HG03064 (cell line): ENCODE measurements at regions not wholly inside any gene's neighbourhood (a gene's known extent, or its start where the extent isn't known, plus 50 kb on each side); places are given as distances from the start of the nearest gene placed in this dataset.

Source experiments
- ATAC-seq: cut with Tn5 transposase; IDR thresholded peaks from one replicate; pipeline ENCODE4 v1.9.1; 2021; ENCODE audit warnings: low read depth; ENCODE audit not compliant: unreplicated experiment

DNA sequence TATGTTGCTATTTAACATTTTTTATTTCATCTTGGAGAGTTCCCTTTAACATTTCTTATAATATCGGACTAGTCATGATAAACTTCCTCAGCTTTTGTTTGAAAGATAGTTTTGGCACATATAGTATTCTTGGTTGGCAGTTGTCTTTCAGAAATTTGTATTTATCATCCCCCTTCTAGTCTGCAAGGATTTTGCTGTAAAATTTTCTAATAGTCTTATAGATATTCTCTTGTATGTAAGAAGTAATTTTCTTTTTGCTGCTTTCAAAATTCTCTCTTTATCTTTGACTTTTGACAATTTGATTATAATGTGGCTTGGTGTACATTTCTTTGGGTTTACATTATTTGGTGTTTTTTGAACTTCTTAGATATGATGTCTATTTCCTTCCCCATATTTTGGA lies 116.0 kb upstream of the AVPR1A start:
- ATAC-seq: no peak

GRCh38 chr12:63264629-63265028 lies 113.6 kb upstream of the AVPR1A start:
- ATAC-seq: no peak

DNA sequence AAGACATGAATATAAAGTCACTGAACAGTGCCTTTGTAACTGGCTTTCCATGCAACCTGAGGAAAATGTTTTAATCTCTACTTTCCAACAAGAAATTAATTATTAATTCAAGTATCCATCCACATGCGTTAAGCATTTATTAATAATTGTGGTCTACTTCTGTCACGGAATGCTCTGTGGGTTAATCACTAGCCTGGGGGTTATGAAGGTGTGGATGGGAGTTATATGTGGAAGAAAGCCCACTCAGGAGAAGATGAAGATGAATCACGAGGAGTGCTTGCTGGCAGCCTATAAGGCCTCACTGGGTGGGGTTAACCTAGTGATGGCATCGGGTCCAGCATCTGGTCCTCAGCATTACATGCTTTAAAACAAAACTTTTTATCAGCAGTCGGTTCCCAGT lies 99.5 kb upstream of the AVPR1A start:
- no peak for ATAC-seq

DNA sequence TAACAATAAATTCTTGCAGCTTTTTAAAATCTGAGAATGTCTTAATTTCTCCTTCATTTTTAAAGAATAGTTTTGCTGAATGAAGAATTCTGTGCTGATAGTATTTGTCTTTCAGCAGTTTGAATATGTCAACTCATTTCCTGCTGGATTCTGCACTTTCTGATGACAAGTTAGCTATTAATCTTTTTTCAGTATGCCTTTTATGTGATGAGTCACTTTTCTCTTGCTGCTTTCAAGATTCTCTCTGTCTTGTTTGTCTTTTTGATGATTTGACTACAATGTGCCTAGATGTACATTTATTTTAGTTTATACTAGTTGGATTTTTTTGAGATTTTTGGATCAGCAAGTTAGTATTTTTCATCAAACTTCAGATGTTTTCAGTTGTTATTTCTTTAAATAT lies 87.9 kb upstream of the AVPR1A start:
- ATAC-seq: no peak

- ATAC-seq: no peak
These were observed 81.9 kb upstream of the AVPR1A start for GRCh38 chr12:63232896-63233295.

DNA sequence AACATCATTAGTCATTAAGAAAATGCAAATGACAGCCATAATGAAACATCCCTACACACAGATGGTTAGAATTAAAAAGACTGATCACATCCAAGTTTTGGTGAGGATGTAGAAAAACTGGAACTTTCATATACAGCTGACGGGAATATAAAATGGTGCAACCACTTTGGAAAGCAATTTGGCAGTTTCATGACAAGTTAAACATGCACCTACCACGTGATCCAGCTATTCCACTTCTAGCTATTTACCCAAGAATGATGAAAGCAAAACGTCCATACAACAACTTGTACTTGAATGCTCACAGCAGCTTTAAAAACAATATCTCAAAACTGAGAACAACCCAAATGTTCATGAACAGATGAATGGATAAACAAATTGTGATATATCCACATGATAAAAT lies 77.9 kb upstream of the AVPR1A start:
- ATAC-seq: no peak

DNA sequence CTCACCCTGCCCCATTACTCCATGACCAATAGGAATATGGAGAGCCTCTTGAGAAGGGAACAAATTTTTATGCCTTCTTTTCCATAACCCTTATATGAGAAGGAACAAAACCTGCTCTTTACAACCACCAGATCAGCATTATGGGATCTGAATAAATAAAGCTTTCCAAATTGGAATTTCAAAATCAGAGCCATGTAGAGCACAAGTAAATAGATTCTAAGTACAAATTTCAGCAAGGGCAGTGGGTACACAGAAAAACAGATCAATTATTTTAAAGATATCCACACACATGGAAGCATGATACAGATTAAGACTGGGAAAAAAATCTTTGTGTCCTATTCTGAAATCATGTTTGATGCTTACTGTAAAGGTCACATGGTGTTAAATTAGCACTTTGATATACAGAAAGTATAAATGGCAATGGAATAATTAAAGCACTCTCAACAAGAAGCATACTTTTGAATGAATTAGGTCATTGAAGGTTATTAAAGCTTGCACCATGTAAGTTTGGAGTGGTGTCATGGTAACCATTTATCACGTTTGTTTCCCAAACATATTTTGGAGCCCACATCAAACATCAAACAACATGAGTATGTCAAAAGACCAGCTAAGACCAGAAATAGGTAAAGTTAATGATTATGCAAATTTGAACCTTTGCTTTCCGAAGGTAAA lies 75.9 kb upstream of the AVPR1A start:
- ATAC-seq: no peak

- ATAC-seq: no peak
These were observed 73.4 kb upstream of the AVPR1A start for GRCh38 chr12:63224396-63224795.

GRCh38 chr12:63223128-63223527 lies 72.1 kb upstream of the AVPR1A start:
- no peak for ATAC-seq

DNA sequence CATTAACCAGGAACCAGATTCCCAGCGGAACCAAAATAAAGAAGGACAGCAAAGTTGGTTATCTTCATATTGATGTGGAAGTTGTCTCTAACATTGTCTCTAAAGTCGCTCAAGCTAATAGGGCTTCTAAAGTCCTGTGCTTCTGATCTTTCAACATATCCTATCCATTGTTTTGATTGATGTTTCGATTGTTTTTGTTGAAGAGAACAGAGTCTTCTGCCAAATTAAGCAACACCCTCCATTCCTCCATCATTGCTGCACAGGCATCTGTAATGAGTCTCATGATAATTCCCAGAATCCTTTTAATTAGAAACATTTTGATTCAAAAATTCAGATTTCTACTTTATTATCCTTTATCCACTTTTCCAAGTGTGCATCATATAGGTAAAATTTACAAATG lies 71.6 kb upstream of the AVPR1A start:
- no peak for ATAC-seq

- no peak for ATAC-seq
These were observed 69.9 kb upstream of the AVPR1A start for GRCh38 chr12:63220921-63221320.

DNA sequence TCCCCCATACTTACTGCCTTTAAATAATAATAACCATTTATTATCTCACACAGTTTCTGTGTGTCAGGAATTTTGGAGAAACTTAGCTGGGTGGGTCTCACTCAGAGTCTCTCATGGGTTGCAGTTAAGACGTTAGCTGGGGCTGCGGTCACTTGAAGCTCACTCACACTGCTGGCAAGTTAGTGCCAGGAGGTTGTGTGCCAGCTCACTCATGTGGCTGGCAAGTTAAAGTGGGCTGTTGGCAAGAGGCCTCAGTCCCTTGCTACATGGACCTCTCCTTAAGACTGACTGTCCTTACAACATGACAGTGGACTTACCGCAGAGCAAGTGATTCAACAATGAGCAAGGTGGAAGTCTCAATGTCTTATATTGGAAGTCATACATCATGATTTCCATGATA lies 61.3 kb upstream of the AVPR1A start:
- no peak for ATAC-seq

- ATAC-seq: no peak
These were observed 58.0 kb upstream of the AVPR1A start for GRCh38 chr12:63208956-63209355.

DNA sequence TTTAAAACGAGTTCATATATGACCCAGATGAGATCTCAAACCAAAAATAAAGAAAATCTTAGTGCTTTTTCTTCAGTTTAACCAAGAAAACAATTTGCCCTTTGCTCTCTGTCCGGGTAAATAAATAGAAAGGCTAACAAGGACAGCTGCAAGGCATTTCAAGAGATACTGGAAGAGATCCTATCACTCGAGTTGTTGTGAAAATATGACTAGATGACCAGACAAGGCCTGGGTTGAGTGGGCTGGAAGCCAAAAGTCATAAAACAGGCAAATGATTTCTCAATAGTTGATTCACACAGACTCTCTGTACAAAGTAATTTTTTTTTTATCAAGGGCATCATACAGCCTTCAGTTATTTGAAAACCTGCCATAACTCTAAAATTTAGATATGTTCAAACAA lies 55.9 kb upstream of the AVPR1A start:
- ATAC-seq: no peak

DNA sequence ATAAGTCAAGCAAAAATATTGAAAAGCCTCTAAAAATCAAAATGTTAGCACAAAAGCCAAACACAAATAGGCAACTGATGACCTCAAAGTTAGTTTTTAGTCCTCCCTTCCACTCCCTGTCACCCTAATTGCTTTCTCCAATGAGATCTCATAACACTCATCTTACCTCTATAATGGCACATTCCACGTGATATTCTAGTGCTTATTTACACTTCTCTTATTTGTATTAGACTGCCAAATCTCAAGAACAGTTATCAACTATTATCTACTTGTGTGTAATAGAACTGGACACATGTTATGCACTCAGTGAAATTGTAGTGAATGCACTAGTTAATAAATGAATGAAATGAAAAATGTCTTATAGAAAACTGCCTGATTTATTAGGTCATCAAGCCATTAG lies 55.5 kb upstream of the AVPR1A start:
- no peak for ATAC-seq
